ENCODE measurements at regions not wholly inside any gene's neighbourhood (a gene's known extent, or its start where the extent isn't known, plus 50 kb on each side); places are given as distances from the start of the nearest gene placed in this dataset.

DNA sequence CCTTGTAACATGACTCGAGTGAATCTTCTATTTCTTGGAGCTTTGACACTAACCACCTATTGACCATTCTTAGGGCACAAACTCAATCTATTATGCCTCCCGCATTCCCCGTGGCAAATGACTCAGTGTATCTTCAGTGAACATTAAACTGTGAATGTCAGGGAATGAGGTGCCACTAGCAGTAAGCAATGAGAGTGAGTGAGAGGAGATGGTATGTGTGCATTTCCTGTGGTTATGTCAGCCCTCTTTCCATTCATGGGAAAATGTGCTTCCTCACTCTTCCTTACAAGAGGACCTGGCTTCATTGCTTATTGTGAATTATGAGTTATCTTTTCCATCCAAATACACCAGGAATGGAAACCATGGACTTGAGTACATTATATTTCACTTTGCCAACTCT, 229.2 kb downstream of the EMP1 start:
- no peaks in the 10 kb centered on the region for H3K27me3 ChIP-seq
- no peaks in the 10 kb centered on the region for H3K36me3 ChIP-seq
- H3K4me1 ChIP-seq = no peaks in the 10 kb centered on the region
- H3K4me3 ChIP-seq = no peak overlapping the region
- intact Hi-C loops (cut with DNase I) = no loop called here
- ATAC-seq = no peak
- H3K27ac ChIP-seq = no peak overlapping the region
- TF ChIP-seq, protein P1, sequence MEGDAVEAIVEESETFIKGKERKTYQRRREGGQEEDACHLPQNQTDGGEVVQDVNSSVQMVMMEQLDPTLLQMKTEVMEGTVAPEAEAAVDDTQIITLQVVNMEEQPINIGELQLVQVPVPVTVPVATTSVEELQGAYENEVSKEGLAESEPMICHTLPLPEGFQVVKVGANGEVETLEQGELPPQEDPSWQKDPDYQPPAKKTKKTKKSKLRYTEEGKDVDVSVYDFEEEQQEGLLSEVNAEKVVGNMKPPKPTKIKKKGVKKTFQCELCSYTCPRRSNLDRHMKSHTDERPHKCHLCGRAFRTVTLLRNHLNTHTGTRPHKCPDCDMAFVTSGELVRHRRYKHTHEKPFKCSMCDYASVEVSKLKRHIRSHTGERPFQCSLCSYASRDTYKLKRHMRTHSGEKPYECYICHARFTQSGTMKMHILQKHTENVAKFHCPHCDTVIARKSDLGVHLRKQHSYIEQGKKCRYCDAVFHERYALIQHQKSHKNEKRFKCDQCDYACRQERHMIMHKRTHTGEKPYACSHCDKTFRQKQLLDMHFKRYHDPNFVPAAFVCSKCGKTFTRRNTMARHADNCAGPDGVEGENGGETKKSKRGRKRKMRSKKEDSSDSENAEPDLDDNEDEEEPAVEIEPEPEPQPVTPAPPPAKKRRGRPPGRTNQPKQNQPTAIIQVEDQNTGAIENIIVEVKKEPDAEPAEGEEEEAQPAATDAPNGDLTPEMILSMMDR (IDR thresholded peaks at IDR 0.05) = no peak
- 83 to 88% methylated on average over 3 of the region's 3 CpGs for WGBS, 2 donors
- DNase-seq = no peak
- peaks cover 0 to 7% (median 0%) of the 10 kb centered on the region in 11 donors for H3K9me3 ChIP-seq

DNA sequence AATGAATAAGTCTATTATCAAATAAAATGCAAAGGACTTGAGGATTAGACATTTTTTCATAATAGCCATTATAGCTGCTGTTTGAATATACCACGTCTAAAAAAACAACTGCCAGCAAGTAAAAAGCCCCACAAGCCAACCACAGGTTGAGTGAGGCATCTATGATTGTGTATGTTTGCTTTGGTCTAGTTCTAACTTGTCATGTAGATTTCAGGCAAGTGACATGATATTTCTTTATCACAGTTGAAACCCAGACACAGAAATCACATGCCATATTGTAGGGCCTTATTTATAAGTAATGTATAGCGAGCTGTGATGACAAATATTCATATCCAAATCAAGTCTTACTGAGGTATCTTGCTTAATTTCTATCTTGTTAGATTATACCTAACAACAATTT, 225.8 kb downstream of the EMP1 start:
- Histone ChIP-seq H3K27ac (no peak overlapping the region), H3K4me1 (no peaks in the 10 kb centered on the region), H3K9me3 (no peaks in the 10 kb centered on the region), H3K27me3 (peaks cover 0 to 2% (median 0%) of the 10 kb centered on the region in 7 donors), H3K36me3 (no peaks in the 10 kb centered on the region), H3K4me3 (no peak overlapping the region)
- intact Hi-C loops (cut with DNase I) = no loop called here
- ATAC-seq (no peak), DNase-seq (no peak)
- TF ChIP-seq, protein P1 (IDR thresholded peaks at IDR 0.05) = no peak
- WGBS, 2 donors = 91 to 97% methylated on average over 2 of the region's 2 CpGs

DNA sequence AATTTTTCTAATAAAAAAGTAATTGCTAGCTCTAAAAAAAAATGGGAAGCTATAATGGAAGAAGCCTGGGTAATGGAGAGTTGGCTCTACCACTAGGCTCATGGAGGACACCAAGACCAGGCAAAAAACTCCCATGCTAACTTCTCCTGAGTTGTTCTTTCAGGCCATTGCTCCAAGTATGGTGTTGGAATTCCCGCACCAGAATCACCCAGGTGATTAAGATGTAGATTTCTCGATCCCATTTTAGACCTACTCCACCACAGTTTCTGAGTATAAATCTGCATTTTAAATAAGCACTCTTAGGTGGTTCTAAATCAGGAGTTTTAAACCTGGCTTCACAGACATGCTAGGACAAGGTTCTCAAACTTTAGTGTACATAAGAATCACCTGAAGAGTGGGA, 221.0 kb downstream of the EMP1 start:
- 88 to 93% methylated on average over 2 of the region's 2 CpGs for WGBS, 2 donors
- intact Hi-C loops (cut with DNase I) = no loop called here
- Histone ChIP-seq H3K4me1 (no peaks in the 10 kb centered on the region), H3K27ac (no peak overlapping the region), H3K4me3 (no peak overlapping the region), H3K36me3 (no peaks in the 10 kb centered on the region), H3K9me3 (peaks cover 0 to 2% (median 0%) of the 10 kb centered on the region in 11 donors), H3K27me3 (peaks cover 0 to 2% (median 0%) of the 10 kb centered on the region in 7 donors)
- no peak for ATAC-seq
- no peak for DNase-seq
- TF ChIP-seq, protein P1 (IDR thresholded peaks at IDR 0.05) = no peak

DNA sequence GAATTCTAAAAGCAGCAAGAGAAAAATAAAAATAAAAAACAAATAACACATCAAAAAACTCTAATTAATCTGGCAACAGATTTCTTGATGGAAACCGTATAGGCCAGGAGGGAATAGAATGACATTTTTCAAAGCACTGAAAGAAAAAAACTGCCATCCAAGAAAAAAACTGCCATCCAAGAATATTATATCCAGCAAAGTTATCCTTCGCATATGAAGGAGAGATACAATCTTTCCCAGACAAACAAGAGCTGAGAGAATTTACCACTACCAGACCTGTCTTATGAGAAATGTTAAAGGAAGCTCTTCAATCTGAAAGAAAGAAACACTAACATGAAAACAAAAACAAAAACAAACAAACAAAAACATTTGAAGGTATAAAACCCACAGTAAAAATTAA, 214.8 kb downstream of the EMP1 start:
- WGBS, 2 donors = 93 to 96% methylated on average over 2 of the region's 2 CpGs
- Histone ChIP-seq H3K9me3 (peaks cover 0 to 32% (median 15%) of the 10 kb centered on the region in 11 donors), H3K4me1 (no peaks in the 10 kb centered on the region), H3K27ac (no peak overlapping the region), H3K4me3 (no peak overlapping the region), H3K27me3 (no peaks in the 10 kb centered on the region), H3K36me3 (no peaks in the 10 kb centered on the region)
- TF ChIP-seq, protein P1 (IDR thresholded peaks at IDR 0.05) = no peak
- ATAC-seq (no peak), DNase-seq (no peak)
- intact Hi-C loops (cut with DNase I) = no loop called here
